GM21619 (cell line): ENCODE measurements at regions not wholly inside any gene's neighbourhood (a gene's known extent, or its start where the extent isn't known, plus 50 kb on each side); places are given as distances from the start of the nearest gene placed in this dataset.
"Not testable (repeated sequence)": the region's sequence is repeated elsewhere in the genome, so short reads cannot be mapped to it uniquely, and the experiment has no call there.

Source experiments
- ATAC-seq: cut with Tn5 transposase; IDR thresholded peaks from one replicate; pipeline ENCODE4 v1.9.1; 2021; ENCODE audit not compliant: unreplicated experiment

DNA sequence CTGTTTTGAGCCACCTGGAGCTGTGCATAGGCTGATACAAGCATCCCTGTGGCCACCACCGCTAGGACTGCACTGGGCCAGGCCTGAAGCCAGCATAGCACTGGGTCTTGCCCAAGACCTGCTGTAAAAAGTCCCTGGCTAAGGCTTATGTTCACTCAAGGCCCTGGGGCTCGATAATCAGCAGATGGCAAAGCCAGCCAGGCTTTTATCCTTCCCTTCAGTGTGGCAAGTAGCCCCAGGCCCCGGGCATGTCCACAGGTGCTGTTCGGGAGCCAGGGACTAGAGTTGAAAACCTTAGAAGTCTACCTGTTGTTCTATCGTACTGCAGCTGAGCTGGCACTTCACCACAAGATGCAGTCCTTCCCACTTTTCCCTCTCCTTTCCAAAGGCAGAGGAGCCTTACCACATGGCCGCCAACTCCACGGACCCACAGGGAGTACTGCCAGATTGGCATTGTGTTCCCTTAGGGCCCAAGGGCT lies 226.4 kb upstream of the ZNF217 start:
- ATAC-seq: no peak

DNA sequence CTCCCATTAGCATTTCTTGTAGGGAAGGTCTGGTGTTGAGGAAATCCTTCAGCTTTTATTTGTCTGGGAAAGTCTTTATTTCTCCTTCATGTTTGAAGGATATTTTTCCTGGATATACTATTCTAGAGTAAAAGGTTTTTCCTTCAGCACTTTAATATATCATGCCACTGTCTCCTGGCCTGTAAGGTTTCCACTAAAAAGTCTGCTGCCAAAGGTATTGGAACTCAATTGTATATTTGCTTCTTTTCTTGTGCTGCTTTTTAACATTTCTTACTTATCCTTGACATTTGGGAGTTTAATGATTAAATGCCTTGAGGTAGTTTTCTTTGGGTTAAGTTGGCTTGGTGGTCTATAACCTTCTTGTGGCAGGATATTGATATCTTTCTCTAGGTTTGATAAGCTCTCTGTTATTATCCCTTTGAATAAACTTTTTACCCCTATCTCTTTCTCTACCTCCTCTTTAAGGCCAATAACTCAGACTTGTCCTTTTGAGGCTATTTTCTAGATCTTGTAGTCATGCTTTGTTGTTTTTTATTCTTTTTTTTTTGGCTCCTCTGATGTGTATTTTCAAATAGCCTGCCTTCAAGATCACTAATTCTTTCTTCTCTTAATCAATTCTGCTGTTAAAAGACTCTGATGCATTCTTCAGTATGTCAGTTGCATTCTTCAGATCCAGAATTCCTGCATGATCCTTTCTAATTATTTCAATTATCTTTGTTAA lies 225.0 kb upstream of the ZNF217 start:
- ATAC-seq: no peak

- ATAC-seq: not testable (repeated sequence)
Observed at GRCh38 chr20:53817513-53817912, 223.9 kb upstream of the ZNF217 start.

GRCh38 chr20:53816872-53817398 lies 223.3 kb upstream of the ZNF217 start:
- ATAC-seq: no peak

DNA sequence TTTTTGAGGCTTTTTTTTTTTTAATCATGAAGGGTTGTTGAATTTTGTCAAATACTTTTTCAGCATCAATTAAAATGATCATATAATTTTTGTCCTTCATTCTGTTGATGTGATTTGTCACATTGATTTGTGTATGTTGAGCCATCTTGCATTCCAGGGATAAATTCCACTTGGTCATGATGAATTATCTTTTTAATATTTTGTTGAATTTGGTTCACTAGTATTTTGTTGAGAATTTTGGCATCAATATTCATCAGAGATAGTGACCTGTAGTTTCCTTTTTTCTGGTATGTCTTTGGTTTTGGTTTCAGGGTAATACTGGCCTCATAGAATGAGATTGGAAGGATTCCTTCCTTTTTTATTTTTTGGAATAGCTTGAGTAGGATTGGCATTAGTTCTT lies 221.9 kb upstream of the ZNF217 start:
- ATAC-seq: no peak

- no peak for ATAC-seq
Observed at GRCh38 chr20:53814060-53814459, 220.4 kb upstream of the ZNF217 start.

DNA sequence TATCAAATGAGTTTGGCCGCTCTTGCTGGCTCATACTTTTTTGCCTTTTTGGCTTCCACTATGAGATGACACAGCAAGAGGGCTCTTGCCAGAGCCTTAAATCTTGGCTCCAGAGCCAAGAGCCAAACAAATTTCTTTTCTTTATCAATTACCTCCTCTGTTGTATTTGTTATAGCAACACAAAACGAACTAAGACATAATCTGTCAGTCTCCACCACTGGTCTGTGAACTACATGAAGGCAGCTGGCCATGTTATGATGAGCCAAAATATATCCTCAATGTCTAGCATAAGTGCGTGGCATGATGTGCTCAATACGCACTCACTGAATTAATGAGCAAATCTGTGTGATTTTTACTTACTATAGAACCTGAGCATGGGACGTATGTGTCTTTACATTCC lies 220.0 kb upstream of the ZNF217 start:
- no peak for ATAC-seq

DNA sequence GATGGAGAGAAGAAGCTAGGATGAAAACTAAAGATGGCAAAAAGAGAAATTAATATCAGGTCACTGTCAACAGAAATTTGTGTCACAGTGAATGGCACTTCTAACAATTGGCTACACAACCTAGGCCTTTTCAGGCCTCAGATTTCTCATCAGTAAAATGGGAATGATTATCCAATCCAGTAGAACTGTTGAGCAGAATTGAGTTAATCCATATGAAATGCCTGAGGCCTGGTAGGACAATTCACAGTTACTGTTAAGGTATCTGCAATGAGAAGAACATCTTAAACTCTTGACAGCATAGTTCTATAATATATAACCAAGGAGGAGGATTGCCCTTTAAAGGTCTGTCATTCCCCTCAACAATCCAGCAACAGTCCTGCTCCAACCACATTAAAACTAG lies 217.9 kb upstream of the ZNF217 start:
- ATAC-seq: no peak

DNA sequence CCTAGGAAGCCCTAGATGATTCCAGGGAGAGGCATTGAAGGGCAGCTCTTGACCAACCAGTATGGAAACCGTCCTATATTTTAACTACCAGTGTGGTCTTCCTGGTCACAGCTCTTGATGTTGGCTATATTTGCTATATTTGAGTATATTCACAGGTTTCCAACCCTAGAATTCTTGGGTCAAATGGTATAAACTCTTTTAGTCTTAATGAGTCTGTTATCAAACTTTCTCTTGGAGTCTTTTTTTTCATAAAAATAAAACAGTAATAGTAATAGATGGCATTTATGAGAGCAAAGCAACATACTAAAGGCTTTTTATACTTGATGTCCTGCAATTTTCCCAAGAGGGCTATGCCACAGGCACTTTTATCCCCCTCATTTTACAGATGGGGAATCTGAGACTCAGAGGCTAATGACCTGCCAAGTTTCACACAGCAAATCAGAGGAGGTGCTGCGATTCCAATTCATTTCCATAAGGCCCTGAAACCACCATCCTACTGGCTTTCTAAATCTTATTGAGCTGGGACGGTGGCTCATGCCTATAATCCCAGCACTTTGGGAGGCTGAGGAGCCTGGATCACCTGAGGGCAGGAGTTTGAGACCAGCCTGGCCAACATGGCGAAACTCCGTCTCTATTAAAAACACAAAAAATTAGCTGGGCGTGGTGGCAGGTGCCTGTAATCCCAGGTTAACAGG lies 217.2 kb upstream of the ZNF217 start:
- ATAC-seq: no peak

- no peak for ATAC-seq
Observed at GRCh38 chr20:53809728-53810365, 216.2 kb upstream of the ZNF217 start.

GRCh38 chr20:53809217-53809616 lies 215.6 kb upstream of the ZNF217 start:
- ATAC-seq: no peak

DNA sequence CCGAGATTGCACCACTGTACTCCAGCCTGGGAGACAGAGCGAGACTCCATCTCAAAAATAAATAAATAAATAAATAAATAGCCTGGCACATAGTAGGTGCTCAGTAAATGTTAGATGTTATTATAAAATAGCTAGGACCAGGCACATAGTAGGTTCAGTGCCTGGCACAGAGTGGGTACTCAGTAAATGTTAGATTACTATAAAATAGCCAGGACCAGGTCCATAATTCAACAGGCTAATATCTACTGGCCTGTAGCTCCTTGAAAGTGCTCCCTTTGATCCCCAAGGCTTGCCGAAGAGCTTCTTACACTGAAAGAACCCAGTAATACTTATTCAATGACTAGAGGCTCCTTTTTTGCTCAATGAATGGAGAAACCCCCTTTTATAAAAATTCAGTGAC lies 215.1 kb upstream of the ZNF217 start:
- ATAC-seq: no peak

DNA sequence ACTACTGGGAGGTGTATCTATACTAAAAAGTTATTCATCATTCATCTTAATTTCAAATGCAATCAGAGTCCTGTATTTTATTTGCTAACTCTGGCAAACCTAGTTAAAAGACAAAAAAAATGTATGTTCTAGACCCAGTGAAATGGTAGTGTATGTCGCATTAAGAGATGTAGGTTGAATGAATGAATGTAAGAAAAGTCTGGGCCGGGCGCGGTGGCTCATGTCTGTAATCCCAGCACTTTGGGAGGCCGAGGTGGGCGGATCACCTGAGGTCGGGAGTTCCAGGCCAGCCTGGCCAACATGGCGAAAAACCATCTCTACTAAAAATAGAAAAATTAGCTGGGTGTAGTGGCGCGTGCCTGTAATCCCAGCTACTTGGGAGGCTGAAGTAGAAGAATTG lies 214.7 kb upstream of the ZNF217 start:
- not testable (repeated sequence) for ATAC-seq

DNA sequence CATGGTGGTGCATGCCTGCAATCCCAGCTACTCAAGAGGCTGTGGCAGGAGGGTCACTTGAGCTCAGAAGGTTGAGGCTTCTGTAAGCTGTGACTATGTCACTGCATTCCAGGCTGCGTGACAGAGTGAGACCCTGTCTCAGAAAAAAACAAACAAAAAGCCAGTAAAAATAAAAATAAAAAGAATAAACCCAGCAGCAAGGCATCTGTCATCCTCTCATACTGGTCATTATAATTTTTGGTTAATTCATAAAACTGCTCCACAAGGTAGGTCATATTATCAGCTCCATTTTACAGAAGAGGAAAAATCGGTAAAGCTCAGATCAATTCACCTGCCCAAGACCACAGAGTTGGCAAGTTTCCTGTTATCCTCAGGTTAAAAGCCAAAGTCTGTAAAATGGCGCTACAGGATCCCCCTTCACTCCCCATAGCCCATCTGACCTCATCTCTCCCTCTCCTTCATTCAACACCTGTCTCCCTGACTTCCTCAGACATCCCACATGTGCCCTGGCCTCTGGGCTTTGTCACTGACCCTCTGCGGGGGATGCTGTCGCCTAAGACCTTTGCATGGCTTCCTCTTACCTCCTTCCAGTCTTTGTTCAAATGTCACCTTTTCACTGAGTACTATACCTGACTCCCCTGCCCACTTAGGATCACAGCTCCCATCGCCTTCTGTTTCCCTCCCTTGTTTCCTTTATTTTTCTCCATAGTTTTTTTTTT lies 213.2 kb upstream of the ZNF217 start:
- no peak for ATAC-seq

GRCh38 chr20:53805895-53806384 lies 212.3 kb upstream of the ZNF217 start:
- no peak for ATAC-seq

DNA sequence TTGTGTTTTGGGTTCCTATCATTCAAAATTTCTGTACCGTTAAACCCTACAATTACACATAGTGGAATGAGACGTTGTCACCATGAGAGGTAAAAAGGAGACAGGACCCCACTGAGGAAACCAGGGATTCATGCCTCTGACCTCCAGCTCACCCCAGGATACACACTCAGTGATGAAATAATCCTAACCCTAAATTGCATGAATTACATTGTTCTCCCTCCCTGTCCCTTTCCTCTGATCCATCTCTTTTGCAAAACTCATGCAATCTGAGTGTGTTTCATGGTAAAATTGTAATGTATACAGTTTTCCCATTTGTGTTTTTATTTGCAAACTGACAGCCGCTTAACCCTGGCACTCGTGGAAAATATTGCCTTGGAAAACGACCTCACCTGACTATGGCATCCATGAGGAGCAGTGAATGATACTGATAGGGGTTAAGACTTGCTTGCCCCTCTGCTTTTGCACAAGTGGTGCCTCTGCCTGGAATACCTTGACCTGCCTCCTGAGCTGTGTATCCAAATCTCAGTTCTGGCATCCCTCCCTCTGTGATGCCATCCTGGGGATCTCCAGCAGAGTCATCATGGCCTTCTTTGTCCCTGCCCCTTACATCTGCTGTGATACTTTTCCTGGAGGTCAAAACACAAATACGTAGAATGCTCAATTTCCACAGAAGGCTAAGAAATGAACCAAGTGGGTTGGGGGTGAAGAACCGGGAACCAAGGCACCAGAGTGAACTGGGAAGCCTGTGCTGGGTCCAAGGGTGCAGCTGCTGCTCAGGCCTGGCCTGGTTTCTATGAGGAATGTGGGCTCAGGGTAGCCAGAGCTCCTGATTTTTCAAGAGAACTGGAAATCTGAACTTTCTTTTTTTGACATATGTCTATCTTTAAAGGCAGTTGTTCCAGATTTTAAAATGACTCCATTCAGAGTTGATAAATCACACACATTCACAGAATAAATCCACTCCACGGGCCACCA lies 211.6 kb upstream of the ZNF217 start:
- ATAC-seq: no peak

- not testable (repeated sequence) for ATAC-seq
Observed at GRCh38 chr20:53804308-53804707, 210.7 kb upstream of the ZNF217 start.

DNA sequence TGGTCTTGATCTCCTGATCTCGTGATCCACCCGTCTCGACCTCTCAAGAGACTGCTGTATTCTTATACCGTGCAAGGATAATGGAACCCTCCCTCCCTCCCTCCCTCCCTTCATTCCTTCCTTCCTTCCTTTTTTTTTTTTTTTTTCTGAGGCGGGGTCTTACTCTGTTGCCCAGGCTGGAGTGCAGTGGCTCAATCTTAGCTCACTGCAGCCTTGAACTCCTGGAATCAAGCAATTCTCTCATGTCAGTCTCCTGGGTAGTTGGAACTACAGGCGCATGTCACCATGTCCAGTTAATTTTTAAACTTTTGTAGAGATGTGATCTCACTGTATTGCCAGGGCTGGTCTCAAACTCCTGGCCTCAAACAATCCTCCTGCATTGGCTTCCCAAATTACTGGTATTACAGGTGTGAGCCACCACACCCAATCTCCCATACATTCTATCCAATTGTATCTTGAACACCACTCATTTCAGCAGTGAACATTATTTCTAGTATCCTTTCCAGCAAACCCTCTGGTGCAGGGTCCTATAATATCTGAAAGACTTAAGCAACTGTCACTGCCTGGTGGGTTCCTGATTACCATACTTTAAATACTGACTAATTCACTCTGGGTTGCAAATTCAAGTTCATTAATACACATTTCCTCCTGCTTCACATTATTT lies 210.0 kb upstream of the ZNF217 start:
- no peak for ATAC-seq

GRCh38 chr20:53801609-53802370 lies 208.2 kb upstream of the ZNF217 start:
- no peak for ATAC-seq
